CD14-positive monocyte (primary cell): ENCODE measurements at regions not wholly inside any gene's neighbourhood (a gene's known extent, or its start where the extent isn't known, plus 50 kb on each side); places are given as distances from the start of the nearest gene placed in this dataset.

Experiments used
- DNase-seq, 3 donors: peaks; one replicate each; pipeline ENCODE4 v3.0.0-alpha.2; 2011 to 2022
- H2AFZ ChIP-seq: 2 replicates; pipeline ENCODE4 v1.6.0; 2012; ENCODE audit warnings: mild to moderate bottlenecking, low read depth, low read length, inconsistent platforms; ENCODE audit not compliant: insufficient read depth, poor library complexity, severe bottlenecking
- H3K27ac ChIP-seq, 2 donors: 1 replicate in 1 of 2; 2 replicates in 1 of 2; pipeline ENCODE4 v1.5.1; 2012 to 2013; ENCODE audit warnings: low read length in 2 of 2, control low read depth in 1 of 2, inconsistent platforms in 1 of 2, low read depth in 1 of 2, mild to moderate bottlenecking in 1 of 2
- H3K27me3 ChIP-seq, 2 donors: one replicate each; pipeline versions ENCODE4 v1.6.0 to v1.6.1; 2011 to 2013; ENCODE audit warnings: low read length in 2 of 2; ENCODE audit not compliant: control insufficient read depth in 2 of 2, insufficient read depth in 2 of 2
- H3K36me3 ChIP-seq, 2 donors: replicated peaks in 1 of 2; 1 replicate in 1 of 2; 2 replicates in 1 of 2; pipeline versions ENCODE4 v1.5.1 to v1.6.1; 2012 to 2013; ENCODE audit warnings: low read length in 2 of 2, control low read depth in 1 of 2, inconsistent platforms in 1 of 2, mild to moderate bottlenecking in 1 of 2; ENCODE audit not compliant: insufficient read depth in 2 of 2, control insufficient read depth in 1 of 2
- H3K4me1 ChIP-seq, 2 donors: 1 replicate in 1 of 2; 2 replicates in 1 of 2; pipeline versions ENCODE4 v1.5.1 to v1.6.1; 2012 to 2013; ENCODE audit warnings: low read length in 2 of 2, control low read depth in 1 of 2, inconsistent platforms in 1 of 2, mild to moderate bottlenecking in 1 of 2, moderate library complexity in 1 of 2; ENCODE audit not compliant: insufficient read depth in 2 of 2, control insufficient read depth in 1 of 2
- H3K4me2 ChIP-seq: replicated peaks from 2 replicates; pipeline ENCODE3; 2012; ENCODE audit warnings: low read length, moderate library complexity, mild to moderate bottlenecking; ENCODE audit not compliant: poor library complexity, severe bottlenecking; ENCODE audit errors: extremely low read depth
- H3K4me3 ChIP-seq, 3 experiments: fragments of 200-600 bp in 1 of 3; sonication (generic) in 1 of 3; replicated peaks in 1 of 3; 1 replicate in 2 of 3; 2 replicates in 1 of 3; pipeline ENCODE4 v1.5.1; 2011 to 2013; ENCODE audit warnings: low read length in 3 of 3, mild to moderate bottlenecking in 3 of 3, control low read depth in 2 of 3, low read depth in 2 of 3, inconsistent platforms in 1 of 3, moderate library complexity in 1 of 3
- H3K79me2 ChIP-seq: 2 replicates; pipeline ENCODE4 v1.6.0; 2012; ENCODE audit warnings: mild to moderate bottlenecking, control low read depth, inconsistent platforms, low read length, moderate library complexity; ENCODE audit not compliant: insufficient read depth
- H3K9ac ChIP-seq: 2 replicates; pipeline ENCODE4 v1.6.0; 2017; ENCODE audit warnings: low read length, mild to moderate bottlenecking; ENCODE audit not compliant: insufficient read depth, poor library complexity, severe bottlenecking
- H3K9me3 ChIP-seq, 2 donors: replicated peaks in 1 of 2; 1 replicate in 1 of 2; 2 replicates in 1 of 2; pipeline versions ENCODE4 v1.5.1 to v1.6.1; 2012 to 2013; ENCODE audit warnings: low read length in 2 of 2, control low read depth in 1 of 2; ENCODE audit not compliant: control insufficient read depth in 1 of 2, insufficient read depth in 1 of 2
- H4K20me1 ChIP-seq: 2 replicates; pipeline ENCODE4 v1.6.0; 2012; ENCODE audit warnings: mild to moderate bottlenecking, low read length, control low read depth, moderate library complexity; ENCODE audit not compliant: insufficient read depth
- H3K27ac Mint-ChIP-seq, 7 donors: one replicate each; pipeline ENCODE4 v1.8.0; 2020; ENCODE audit warnings: mild to moderate bottlenecking in 7 of 7, mixed read lengths in 7 of 7, moderate library complexity in 6 of 7, inconsistent platforms in 2 of 7
- H3K27me3 Mint-ChIP-seq, 3 donors: one replicate each; pipeline ENCODE4 v1.8.0; 2021 to 2022; ENCODE audit warnings: low read depth in 3 of 3, mild to moderate bottlenecking in 3 of 3, mixed read lengths in 3 of 3, moderate library complexity in 3 of 3, inconsistent platforms in 1 of 3
- H3K36me3 Mint-ChIP-seq, 2 donors: one replicate each; pipeline ENCODE4 v1.8.0; 2020; ENCODE audit warnings: mixed read lengths in 2 of 2, inconsistent platforms in 1 of 2, mild to moderate bottlenecking in 1 of 2
- H3K4me1 Mint-ChIP-seq: one replicate; pipeline ENCODE4 v1.8.0; 2020; ENCODE audit warnings: mild to moderate bottlenecking, mixed read lengths
- H3K4me3 Mint-ChIP-seq, 2 donors: one replicate each; pipeline ENCODE4 v1.8.0; 2020; ENCODE audit warnings: mild to moderate bottlenecking in 2 of 2, mixed read lengths in 2 of 2, moderate library complexity in 1 of 2
- H3K9me3 Mint-ChIP-seq, 7 donors: one replicate each; pipeline ENCODE4 v1.8.0; 2020 to 2022; ENCODE audit warnings: mixed read lengths in 7 of 7, mild to moderate bottlenecking in 6 of 7, moderate library complexity in 6 of 7, inconsistent platforms in 2 of 7
- CTCF ChIP-seq: fragments of 200-600 bp; IDR thresholded peaks from one replicate; pipeline ENCODE4 v1.8.0; 2022; ENCODE audit warnings: antibody characterized with exemption, mild to moderate bottlenecking
- WGBS: methylation state at CpG from one replicate; pipeline ENCODE4 v1.1.5; 2013; ENCODE audit warnings: missing lambda C conversion rate; ENCODE audit not compliant: insufficient coverage; 5-methylcytosine and 5-hydroxymethylcytosine counted together
- intact Hi-C, 2 donors: fragments of 100-400 bp; cut with micrococcal nuclease; formaldehyde crosslinking; loops; one replicate each; pipeline versions ENCODE4 v1.15.0 to v1.15.1; 2023

- Histone ChIP-seq H3K4me3 (no peak overlapping the region), H3K36me3 (no peaks in the 10 kb centered on the region), H3K27me3 (peaks cover 0 to 2% of the 10 kb centered on the region in 2 donors), H3K4me1 (no peaks in the 10 kb centered on the region), H3K79me2 (no peaks in the 10 kb centered on the region), H2AFZ (no peak overlapping the region), H3K27ac (no peak overlapping the region), H4K20me1 (no peaks in the 10 kb centered on the region), H3K9ac (no peak overlapping the region), H3K4me2 (no peak overlapping the region), H3K9me3 (no peaks in the 10 kb centered on the region)
- Mint-ChIP-seq H3K4me3 (no peak overlapping the region), H3K4me1 (no peaks in the 10 kb centered on the region), H3K27ac (no peak overlapping the region), H3K9me3 (peaks cover 0 to 2% (median 0%) of the 10 kb centered on the region in 7 donors), H3K27me3 (peaks cover 2 to 6% (median 4%) of the 10 kb centered on the region in 3 donors), H3K36me3 (no peaks in the 10 kb centered on the region)
- no peak for TF ChIP-seq CTCF
- 73% methylated on average over 6 of the region's 6 CpGs for whole genome bisulfite sequencing
- intact Hi-C loops = no loop called here
- DNase-seq = no peak
Observed at GRCh38 chr5:50947906-50948683, 281.7 kb downstream of the PARP8 start.

GRCh38 chr5:50953290-50953689, 286.9 kb downstream of the PARP8 start:
- Histone ChIP-seq H3K4me3 (no peak overlapping the region), H3K36me3 (no peaks in the 10 kb centered on the region), H4K20me1 (no peaks in the 10 kb centered on the region), H3K4me2 (no peak overlapping the region), H2AFZ (no peak overlapping the region), H3K27ac (no peak overlapping the region), H3K4me1 (no peaks in the 10 kb centered on the region), H3K9me3 (no peaks in the 10 kb centered on the region), H3K79me2 (no peaks in the 10 kb centered on the region), H3K9ac (no peak overlapping the region), H3K27me3 (peaks cover 9 to 12% of the 10 kb centered on the region in 2 donors)
- intact Hi-C loops = no loop called here
- H3K27me3 Mint-ChIP-seq = peaks cover 2 to 19% (median 10%) of the 10 kb centered on the region in 3 donors
- TF ChIP-seq CTCF = no peak
- no peaks in the 10 kb centered on the region for H3K9me3 Mint-ChIP-seq
- no peaks in the 10 kb centered on the region for H3K36me3 Mint-ChIP-seq
- DNase-seq = no peak
- H3K4me3 Mint-ChIP-seq = no peak overlapping the region
- WGBS = no CpG with 5 or more reads among the region's 1 CpG
- no peaks in the 10 kb centered on the region for H3K4me1 Mint-ChIP-seq
- no peak overlapping the region for H3K27ac Mint-ChIP-seq
